ENCODE measurements at regions not wholly inside any gene's neighbourhood (a gene's known extent, or its start where the extent isn't known, plus 50 kb on each side); places are given as distances from the start of the nearest gene placed in this dataset.
"Not testable (repeated sequence)": the region's sequence is repeated elsewhere in the genome, so short reads cannot be mapped to it uniquely, and the experiment has no call there.

- no peak for DNase-seq (ENCODE audit: low read depth in 2 of 2)
Observed at GRCh38 chr11:87878373-87878825, 296.8 kb downstream of the RAB38 start.

- DNase-seq (ENCODE audit: low read depth in 2 of 2): no peak
Observed at GRCh38 chr11:87871056-87871455, 304.2 kb downstream of the RAB38 start.

GRCh38 chr11:87870086-87870485 is 305.2 kb downstream of the RAB38 start:
- no peak for DNase-seq (ENCODE audit: low read depth in 2 of 2)

- DNase-seq (ENCODE audit: low read depth in 2 of 2): no peak
Observed at GRCh38 chr11:87866951-87867350, 308.3 kb downstream of the RAB38 start.

- DNase-seq (ENCODE audit: low read depth in 2 of 2): no peak
Observed at GRCh38 chr11:87861030-87861429, 314.2 kb downstream of the RAB38 start.

DNA sequence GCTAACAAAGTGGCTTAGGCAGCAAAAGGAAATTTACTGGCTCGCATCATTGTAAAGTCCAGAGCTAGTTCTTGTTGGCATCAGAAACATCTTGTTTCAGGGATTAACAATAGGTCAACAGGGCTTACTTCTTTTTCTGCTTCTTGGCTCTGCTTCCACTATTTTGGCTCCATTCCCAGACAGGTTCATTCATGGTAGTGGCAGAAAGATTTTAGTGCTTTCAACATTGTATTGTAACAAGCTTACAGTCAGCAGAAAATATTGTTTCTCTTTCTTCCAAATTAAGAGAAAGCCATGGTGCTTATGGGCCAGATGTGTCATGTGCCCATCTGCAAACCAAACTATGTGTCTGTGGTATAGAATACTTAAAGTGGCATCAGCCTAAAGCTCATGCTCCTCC is 315.6 kb downstream of the RAB38 start:
- DNase-seq (ENCODE audit: low read depth in 2 of 2): no peak

- DNase-seq (ENCODE audit: low read depth in 2 of 2): no peak
Observed at GRCh38 chr11:87851827-87852226, 323.4 kb downstream of the RAB38 start.

DNA sequence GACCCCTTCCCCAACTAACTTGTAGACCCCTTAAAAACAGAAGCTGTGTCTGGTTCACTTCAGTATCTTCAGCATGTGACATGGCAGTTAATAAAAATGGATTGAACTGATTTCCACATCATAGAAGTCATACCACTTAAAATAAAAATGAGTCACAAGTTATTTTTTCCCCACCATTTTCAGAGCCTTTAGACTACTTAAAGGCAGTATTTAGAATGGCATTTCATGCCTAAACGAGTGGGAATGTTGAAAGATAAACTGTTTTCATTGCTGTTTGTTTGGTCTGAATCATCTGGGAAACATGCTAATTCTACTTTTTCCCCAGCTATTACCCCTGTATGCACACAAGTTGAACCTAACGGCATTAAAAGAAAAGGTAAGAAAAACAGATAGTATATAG is 324.0 kb downstream of the RAB38 start:
- no peak for DNase-seq (ENCODE audit: low read depth in 2 of 2)

DNA sequence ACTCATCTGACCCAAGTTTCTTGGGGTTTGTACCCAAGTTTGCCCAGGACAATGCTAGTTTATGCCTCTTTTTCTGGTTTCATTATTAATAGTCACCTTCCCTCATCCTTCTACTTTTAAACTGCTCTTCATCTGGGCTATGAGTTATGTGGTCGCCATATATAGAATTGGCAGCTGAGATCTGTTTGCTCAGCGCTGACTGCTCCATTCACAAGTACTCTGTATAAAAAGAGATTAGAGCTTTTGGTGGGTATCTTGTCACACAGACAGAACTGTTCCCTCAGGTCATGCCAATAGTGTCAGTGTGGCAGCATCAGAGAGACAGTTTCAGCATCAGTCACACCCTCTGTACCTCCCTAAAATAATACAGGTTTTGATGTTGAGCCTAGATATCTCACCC is 326.0 kb downstream of the RAB38 start:
- DNase-seq (ENCODE audit: low read depth in 2 of 2): no peak

GRCh38 chr11:87840786-87841185 is 334.5 kb downstream of the RAB38 start:
- DNase-seq (ENCODE audit: low read depth in 2 of 2): no peak

- no peak for DNase-seq (ENCODE audit: low read depth in 2 of 2)
Observed at GRCh38 chr11:87832211-87832610, 343.0 kb downstream of the RAB38 start.

DNA sequence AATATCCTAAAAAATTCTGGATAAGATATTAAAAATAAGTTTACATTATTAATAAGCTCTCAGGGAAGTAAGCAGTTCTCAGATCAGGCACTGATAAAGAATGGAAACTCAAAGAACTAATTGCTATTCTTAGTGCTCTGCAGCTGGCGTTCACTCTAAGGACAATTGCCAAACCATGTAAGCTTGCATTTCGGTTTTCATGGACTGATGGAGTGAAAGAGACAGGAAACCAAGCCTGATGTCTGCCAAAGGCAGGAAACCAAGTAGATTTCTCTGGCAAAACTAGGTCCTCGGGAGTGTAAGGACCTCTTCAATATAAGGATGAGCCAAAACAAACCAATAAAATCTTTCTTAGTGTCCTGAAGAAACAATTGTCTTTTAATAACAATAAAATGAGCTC is 355.2 kb downstream of the RAB38 start:
- DNase-seq (ENCODE audit: low read depth in 2 of 2): no peak

DNA sequence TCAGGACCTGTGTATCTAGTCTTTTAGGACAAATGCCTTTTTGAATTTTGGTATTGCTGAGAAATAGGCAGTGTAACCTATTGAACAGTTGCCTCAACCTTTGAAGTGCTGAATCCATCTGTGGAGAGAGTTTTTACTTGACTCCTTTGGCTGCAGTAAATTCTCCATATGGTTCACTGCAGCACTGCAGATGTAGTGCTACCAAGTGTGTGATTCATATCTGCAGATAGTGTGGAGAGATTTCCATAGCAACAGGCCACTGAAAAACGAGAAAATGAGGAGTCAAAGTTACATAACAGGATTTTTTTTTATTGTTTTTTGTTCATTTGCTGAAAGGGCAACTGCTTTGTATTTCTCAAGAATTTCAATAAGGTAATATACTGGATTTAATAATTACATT is 356.1 kb downstream of the RAB38 start:
- no peak for DNase-seq (ENCODE audit: low read depth in 2 of 2)

DNA sequence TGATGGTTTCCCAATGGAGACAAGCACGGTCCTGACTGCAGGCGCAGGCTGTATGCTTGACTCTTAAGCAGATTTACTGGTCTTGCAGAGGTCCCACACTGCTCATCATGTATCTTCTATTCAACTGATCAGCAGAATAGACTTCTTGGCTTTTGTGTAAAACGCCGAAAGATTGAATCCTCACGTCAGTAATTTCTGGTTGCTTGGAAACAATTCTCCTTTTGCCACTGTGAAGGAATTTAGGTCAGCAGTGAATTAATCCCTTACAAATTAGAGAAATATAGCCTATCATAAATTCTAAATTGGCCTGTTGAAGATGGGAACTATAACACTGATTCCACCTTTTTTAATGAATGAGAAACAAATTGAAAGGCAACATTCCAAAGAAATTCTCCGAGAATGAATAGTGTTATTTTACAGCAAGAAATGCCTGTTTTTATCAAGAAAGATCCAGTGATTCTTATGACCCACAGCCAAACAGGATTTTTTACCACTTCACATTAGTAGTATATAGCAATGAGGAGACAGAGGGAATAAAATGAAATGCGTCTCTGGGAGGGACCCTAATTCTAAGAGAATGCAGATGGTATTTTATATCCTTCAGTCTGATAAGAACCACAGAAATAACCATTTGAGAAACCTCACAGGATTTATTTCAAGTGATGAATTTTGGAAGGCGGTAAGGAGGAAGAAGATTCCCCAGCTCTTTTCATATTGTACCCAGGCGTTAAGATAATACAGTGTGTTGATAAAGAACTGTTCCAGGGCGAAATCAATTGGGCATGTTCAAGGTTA is 362.5 kb downstream of the RAB38 start:
- DNase-seq (ENCODE audit: low read depth in 2 of 2): no peak

DNA sequence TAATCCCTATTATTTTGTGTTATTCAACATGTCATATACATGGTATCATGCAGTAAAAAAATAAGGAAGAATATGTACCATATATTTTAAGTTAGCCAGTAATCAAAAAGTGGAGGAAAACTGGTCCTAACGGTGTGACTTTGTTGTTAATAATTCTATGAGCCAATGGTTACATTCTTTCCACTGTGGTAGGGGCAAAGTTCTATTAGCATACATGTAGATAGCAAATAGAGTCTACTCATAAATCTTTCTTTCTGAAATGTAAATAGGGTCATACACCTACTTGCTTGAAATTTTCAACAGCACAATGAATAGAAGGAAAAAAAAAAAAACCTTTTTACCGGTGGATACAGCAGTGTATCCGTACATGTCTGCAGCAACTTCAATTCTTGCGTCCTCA is 364.8 kb downstream of the RAB38 start:
- no peak for DNase-seq (ENCODE audit: low read depth in 2 of 2)

DNA sequence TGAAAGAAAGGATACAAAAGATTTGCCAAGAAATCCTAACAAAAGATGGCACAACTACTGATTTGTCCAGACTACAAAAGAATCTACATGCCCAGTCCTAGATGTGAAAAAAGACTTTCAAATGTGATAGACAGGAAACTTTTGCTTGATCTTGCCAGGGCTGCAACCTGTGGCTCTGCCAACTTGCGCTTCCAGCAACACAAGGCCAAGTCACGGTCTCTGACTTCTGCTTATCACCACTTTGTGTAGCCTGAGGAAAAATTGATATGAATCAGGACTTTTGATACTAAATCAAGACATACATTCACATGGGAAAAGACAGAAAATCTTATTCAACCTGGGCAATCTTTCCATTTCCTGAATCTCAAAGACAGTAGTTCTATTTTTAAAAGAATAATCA is 366.0 kb downstream of the RAB38 start:
- DNase-seq (ENCODE audit: low read depth in 2 of 2): no peak

GRCh38 chr11:87804176-87804575 is 371.1 kb downstream of the RAB38 start:
- DNase-seq (ENCODE audit: low read depth in 2 of 2): no peak

DNA sequence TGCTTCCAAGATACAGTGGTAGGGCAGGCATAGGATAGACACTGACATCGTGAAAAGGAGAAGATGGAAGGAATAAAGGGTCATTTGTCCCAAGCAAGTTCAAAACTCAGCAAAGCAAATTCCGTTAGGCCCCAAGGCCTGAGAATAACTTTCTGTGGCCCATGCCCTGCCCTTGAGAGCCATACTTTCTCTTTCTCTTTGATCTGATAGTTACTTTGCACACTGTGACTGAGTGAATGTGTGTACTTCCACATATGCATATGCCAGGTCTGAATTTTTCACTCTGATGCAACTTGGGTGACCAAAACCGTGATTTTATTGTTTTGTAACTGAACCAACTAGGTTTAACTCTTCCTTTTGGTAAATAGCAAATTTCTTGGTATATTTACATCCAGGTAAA is 371.5 kb downstream of the RAB38 start:
- no peak for DNase-seq (ENCODE audit: low read depth in 2 of 2)

- DNase-seq (ENCODE audit: low read depth in 2 of 2): not testable (repeated sequence)
Observed at GRCh38 chr11:87784862-87785261, 390.4 kb downstream of the RAB38 start.

DNA sequence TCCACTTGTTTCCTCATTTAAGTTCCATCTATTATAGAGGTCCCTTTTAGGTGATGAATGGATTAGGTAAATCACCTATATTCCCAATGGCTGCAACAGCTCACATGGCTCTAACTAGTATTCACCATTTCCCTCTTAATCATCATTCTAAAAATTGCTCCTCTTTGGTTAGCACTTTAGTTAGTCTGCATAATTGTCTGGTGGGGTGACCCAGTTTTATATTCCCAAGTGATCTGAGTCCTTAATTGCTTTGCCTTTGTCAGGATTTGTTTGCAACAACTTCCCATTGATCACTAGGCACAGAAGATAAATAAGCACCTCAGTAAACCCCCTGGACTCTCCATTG is 395.2 kb downstream of the RAB38 start:
- no peak for DNase-seq (ENCODE audit: low read depth in 2 of 2)

DNA sequence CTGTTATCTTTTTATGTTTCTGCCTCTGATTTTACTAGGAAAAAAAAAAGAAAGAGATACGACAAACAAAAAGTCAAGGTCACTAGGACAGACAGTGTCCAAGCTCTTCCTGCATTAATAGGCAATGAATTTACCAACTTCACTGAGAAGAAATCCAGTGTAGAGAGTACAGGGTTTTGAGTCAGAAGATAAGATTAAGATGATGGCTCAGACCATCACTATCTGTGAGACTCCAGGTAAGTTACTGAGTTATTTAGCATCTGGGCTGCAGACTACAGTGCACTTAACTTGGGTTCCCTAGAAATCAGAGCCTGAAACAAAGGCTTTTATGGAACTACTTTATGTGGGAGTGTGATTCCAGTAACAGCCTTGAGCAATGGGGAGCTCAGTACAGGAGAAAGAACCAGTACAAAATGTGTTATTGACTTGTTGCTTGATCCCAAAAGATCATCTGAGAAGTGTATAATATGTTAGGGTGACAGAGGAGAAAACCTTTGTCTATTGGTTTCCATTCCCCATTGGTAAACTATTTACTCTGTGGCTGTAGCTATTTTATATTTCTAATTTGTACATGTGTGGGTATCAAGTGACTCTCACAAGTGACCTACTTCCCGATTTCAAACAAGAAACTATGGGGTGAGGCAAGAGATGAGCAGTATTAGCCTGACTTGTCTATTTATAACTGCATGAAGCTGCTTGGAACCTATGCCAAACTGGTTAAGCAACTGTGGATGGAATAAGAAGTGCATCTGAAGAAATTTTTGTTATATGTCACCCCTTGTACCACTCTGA is 395.8 kb downstream of the RAB38 start:
- no peak for DNase-seq (ENCODE audit: low read depth in 2 of 2)

DNA sequence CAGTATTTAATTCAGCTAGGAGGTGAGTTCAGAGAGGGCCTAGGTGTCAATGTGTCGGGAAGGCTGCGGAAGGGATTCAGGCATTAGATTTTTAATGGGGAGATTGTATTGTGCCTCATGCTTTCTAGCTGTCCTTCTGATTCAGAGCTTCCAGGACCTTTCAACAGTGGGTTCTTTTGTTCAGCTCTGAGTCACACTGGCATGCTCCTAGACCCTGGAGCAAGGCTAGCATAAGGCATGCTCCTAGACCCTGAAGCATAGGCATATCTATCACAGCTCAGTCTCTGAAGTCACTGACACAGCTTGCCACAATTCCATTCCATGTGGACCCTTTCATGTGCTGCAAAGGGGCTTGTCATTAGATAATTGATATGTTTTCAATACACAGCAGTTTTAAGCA is 396.9 kb downstream of the RAB38 start:
- no peak for DNase-seq (ENCODE audit: low read depth in 2 of 2)

- no peak for DNase-seq (ENCODE audit: low read depth in 2 of 2)
Observed at GRCh38 chr11:87775036-87775435, 400.2 kb downstream of the RAB38 start.

Measured in stimulated activated CD4-positive, alpha-beta T cell treated with anti-CD3 and anti-CD28 coated beads, Interleukin-4, amount 100 ng/mL, for 48 hours (primary cell).